GM12892 (cell line): ENCODE measurements at regions not wholly inside any gene's neighbourhood (a gene's known extent, or its start where the extent isn't known, plus 50 kb on each side); places are given as distances from the start of the nearest gene placed in this dataset.

Experiments
- POLR2A ChIP-seq: IDR thresholded peaks from 2 replicates; pipeline ENCODE4 v1.6.1; 2011; ENCODE audit warnings: low read depth, low read length, control low read depth
- POLR2AphosphoS5 ChIP-seq: IDR thresholded peaks from 2 replicates; pipeline ENCODE4 v1.6.1; 2011; ENCODE audit warnings: low read depth, low read length, control low read depth

GRCh38 chrX:102063445-102064074, 61.9 kb upstream of the TCEAL2 start:
- TF ChIP-seq POLR2A: no peak
- TF ChIP-seq POLR2AphosphoS5: no peak
